Gastrocnemius medialis (tissue), 4 donors: ENCODE measurements at regions not wholly inside any gene's neighbourhood (a gene's known extent, or its start where the extent isn't known, plus 50 kb on each side); places are given as distances from the start of the nearest gene placed in this dataset.

Source experiments
- POLR2A ChIP-seq, 2 donors: fragments of 450-650 bp; IDR thresholded peaks; one replicate each; pipeline ENCODE4 v1.6.1; 2017; ENCODE audit warnings: antibody characterized with exemption in 2 of 2, mild to moderate bottlenecking in 2 of 2, moderate library complexity in 2 of 2
- TF ChIP-seq, protein P1 (sequence below), 5 experiments: fragments of 450-650 bp in 3 of 5; fragments of 200-600 bp in 2 of 5; sonication (generic) in 2 of 5; IDR thresholded peaks in 4 of 5; conservative IDR thresholded peaks in 1 of 5; 1 replicate in 4 of 5; 2 replicates in 1 of 5; pipeline ENCODE4 v1.5.1; 2016 to 2019; ENCODE audit warnings: antibody characterized with exemption in 5 of 5, mild to moderate bottlenecking in 3 of 5, moderate library complexity in 3 of 5

- TF ChIP-seq, protein P1, sequence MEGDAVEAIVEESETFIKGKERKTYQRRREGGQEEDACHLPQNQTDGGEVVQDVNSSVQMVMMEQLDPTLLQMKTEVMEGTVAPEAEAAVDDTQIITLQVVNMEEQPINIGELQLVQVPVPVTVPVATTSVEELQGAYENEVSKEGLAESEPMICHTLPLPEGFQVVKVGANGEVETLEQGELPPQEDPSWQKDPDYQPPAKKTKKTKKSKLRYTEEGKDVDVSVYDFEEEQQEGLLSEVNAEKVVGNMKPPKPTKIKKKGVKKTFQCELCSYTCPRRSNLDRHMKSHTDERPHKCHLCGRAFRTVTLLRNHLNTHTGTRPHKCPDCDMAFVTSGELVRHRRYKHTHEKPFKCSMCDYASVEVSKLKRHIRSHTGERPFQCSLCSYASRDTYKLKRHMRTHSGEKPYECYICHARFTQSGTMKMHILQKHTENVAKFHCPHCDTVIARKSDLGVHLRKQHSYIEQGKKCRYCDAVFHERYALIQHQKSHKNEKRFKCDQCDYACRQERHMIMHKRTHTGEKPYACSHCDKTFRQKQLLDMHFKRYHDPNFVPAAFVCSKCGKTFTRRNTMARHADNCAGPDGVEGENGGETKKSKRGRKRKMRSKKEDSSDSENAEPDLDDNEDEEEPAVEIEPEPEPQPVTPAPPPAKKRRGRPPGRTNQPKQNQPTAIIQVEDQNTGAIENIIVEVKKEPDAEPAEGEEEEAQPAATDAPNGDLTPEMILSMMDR (IDR thresholded peaks at IDR 0.05 in 4 of 5, conservative IDR thresholded peaks at IDR 0.05 in 1 of 5), result no peak
- TF ChIP-seq POLR2A (IDR thresholded peaks at IDR 0.05), result no peak
Measured at GRCh38 chr17:13387236-13387635, 214.5 kb downstream of the HS3ST3A1 start.
